ENCODE measurements at regions not wholly inside any gene's neighbourhood (a gene's known extent, or its start where the extent isn't known, plus 50 kb on each side); places are given as distances from the start of the nearest gene placed in this dataset.

DNA sequence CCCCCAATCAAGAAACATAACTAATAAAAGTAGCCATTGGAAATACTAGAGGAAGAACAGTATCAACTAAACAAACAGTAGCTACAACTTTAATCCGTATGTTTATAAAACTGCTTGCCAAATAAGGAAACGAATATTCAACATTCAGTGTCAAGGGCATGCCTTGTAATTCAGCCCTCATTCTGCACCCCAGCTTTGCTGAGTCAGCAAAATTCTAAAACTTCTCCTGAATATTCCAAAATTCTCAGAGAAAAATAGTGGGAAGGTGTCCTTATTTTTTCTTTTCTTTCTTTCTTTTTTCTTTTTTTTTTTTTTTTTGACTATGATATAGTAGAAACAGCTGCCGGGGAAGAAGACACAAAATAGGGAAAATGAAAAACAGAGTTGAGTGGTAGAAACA is 344.8 kb upstream of the MAGEC2 start:
- no peak overlapping the region for H3K4me3 ChIP-seq (ENCODE audit: low read depth, low read length)
- no peak for DNase-seq (ENCODE audit: low read depth, low spot score)
- in situ Hi-C loops (cut with HindIII; ENCODE audit: low sequenced_read_pairs): no loop called here
- TF ChIP-seq CTCF (IDR thresholded peaks at IDR 0.05; ENCODE audit: low read depth, low read length): no peak

DNA sequence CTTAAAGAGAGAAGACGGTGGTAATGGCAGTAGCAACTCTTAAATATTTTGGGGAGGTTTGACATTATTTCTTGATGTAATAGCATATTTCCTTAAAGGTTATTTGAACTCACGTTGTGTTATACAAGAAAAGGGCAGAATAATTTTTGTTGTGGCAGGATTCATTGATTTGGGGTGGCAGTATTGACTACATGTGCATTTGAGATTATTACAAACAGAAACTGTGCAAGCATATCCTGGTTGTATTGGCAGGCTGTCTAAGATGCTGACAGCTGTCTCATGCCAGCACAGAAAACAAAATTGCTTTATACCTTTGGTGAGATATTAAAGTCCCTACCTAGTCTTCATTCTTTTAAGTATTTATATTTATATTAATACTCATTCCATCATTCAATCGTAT is 300.7 kb upstream of the MAGEC2 start:
- DNase-seq (ENCODE audit: low read depth, low spot score): no peak
- no peak overlapping the region for H3K4me3 ChIP-seq (ENCODE audit: low read depth, low read length)
- in situ Hi-C loops (cut with HindIII; ENCODE audit: low sequenced_read_pairs): no loop called here
- no peak for TF ChIP-seq CTCF (IDR thresholded peaks at IDR 0.05; ENCODE audit: low read depth, low read length)

DNA sequence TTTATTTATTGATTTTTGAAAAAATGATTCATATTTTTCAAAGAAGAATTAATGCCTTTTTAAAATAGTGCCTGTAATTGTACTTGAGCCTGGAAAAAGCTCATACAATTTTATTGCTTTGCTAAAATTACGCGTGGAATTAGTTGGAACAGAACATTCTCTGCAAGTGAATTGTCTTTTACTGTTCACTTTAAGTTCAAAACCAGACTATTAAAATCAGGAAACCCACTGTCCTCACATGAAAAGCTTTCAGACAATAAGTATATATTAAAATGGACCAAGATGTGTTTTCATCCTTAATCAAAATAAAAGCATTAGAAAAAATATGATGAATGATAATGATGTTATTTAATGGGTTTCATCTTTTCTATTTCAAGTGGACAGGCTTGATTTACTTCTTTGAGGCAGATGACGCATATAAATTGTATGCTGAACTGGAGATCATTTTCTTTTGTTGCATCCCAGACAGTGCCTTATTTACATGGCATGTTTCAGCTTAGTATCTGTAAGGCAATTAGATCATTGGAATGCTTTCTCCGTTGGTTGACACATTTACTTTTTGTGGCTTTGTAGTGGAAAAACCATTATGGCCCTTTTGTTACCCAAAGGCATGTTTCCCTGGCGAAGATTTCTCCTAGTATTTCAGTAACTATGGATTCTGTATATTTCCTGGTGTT is 299.0 kb upstream of the MAGEC2 start:
- in situ Hi-C loops (cut with HindIII; ENCODE audit: low sequenced_read_pairs): no loop called here

DNA sequence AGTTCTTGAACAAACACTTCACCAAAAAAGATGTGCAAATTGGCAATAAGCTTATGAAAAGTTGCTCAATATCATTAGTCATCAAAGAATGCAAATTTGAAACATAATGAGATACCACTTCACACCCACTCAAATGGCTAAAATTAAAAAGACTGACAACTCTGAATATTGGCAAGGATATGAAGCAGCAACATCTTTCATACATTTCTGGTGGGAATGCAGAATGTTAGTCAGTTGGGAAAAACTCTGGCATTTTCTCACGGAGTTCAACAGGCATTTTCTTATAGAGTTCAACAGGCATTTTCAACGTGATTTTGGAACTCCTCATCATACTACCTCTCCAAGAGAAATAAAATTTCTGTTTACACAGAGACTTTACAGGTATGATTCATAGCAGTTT is 297.4 kb upstream of the MAGEC2 start:
- H3K4me3 ChIP-seq (ENCODE audit: low read depth, low read length): no peak overlapping the region
- DNase-seq (ENCODE audit: low read depth, low spot score): no peak
- in situ Hi-C loops (cut with HindIII; ENCODE audit: low sequenced_read_pairs): no loop called here
- TF ChIP-seq CTCF (IDR thresholded peaks at IDR 0.05; ENCODE audit: low read depth, low read length): no peak

More for the DNA sequence above, 299.0 kb upstream of the MAGEC2 start:
- TF ChIP-seq CTCF (IDR thresholded peaks at IDR 0.05; ENCODE audit: low read depth, low read length): no peak
- no peak overlapping the region for H3K4me3 ChIP-seq (ENCODE audit: low read depth, low read length)
- DNase-seq (ENCODE audit: low read depth, low spot score): no peak

DNA sequence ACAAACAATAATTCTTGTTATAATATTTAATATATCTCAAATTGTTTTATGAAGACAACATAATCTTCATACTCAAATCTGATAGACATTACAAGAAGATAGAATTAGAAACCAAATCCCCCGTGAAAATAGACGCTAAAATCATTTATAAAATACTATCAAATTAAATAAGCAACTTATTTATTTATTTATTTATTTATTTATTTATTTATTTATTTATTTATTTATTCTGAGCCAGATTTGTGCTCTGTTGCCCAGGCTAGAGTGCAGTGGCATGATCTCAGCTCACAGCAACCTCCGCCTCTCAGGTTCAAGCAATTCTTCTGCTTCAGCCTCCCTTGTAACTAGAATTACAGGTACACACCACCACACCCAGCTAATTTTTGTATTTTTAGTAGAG is 294.9 kb upstream of the MAGEC2 start:
- in situ Hi-C loops (cut with HindIII; ENCODE audit: low sequenced_read_pairs): no loop called here
- no peak overlapping the region for H3K4me3 ChIP-seq (ENCODE audit: low read depth, low read length)
- TF ChIP-seq CTCF (IDR thresholded peaks at IDR 0.05; ENCODE audit: low read depth, low read length): no peak
- DNase-seq (ENCODE audit: low read depth, low spot score): no peak

- no peak overlapping the region for H3K4me3 ChIP-seq (ENCODE audit: low read depth, low read length)
- no peak for TF ChIP-seq CTCF (IDR thresholded peaks at IDR 0.05; ENCODE audit: low read depth, low read length)
- in situ Hi-C loops (cut with HindIII; ENCODE audit: low sequenced_read_pairs): no loop called here
- no peak for DNase-seq (ENCODE audit: low read depth, low spot score)
Measured at GRCh38 chrX:142483965-142484364, 278.9 kb upstream of the MAGEC2 start.
